OCI-LY7 (cell line): ENCODE measurements at regions not wholly inside any gene's neighbourhood (a gene's known extent, or its start where the extent isn't known, plus 50 kb on each side); places are given as distances from the start of the nearest gene placed in this dataset.

Experiments
- CTCF ChIP-seq: fragments of 200-600 bp; sonication (generic); conservative IDR thresholded peaks from 2 replicates; pipeline ENCODE4 v1.5.1; 2014; ENCODE audit warnings: mild to moderate bottlenecking, antibody characterized with exemption, low read length, moderate library complexity, mixed read lengths
- EZH2phosphoT487 ChIP-seq: fragments of 200-600 bp; sonication (generic); IDR thresholded peaks from 2 replicates; pipeline ENCODE4 v1.6.1; 2018; ENCODE audit warnings: low read depth, borderline replicate concordance, mild to moderate bottlenecking, mixed run types, antibody characterized with exemption, low read length, moderate library complexity, mixed read lengths

- TF ChIP-seq CTCF (no peak), EZH2phosphoT487 (no peak)
Observed at GRCh38 chr21:36255663-36256062, 64.3 kb upstream of the MORC3 start.
